Heart right ventricle (tissue), 16 donors: ENCODE measurements at regions not wholly inside any gene's neighbourhood (a gene's known extent, or its start where the extent isn't known, plus 50 kb on each side); places are given as distances from the start of the nearest gene placed in this dataset.

ENCODE experiments used
- ATAC-seq, 8 donors: fragments of 200-7000 bp; cut with Tn5 transposase; one replicate each; pipeline ENCODE4 v1.9.1; 2020; ENCODE audit warnings: mild to moderate bottlenecking in 8 of 8, moderate library complexity in 8 of 8, moderate number of reproducible peaks in 1 of 8
- DNase-seq, 2 donors: peaks; one replicate each; pipeline ENCODE4 v3.0.0-alpha.2; 2020
- H3K27ac ChIP-seq, 10 donors: fragments of 200-600 bp; sonication (generic) in 2 of 10; one replicate each; pipeline versions ENCODE4 v1.5.0 to v1.8.0; 2020 to 2022; ENCODE audit warnings: mild to moderate bottlenecking in 3 of 10
- H3K27me3 ChIP-seq, 7 donors: fragments of 200-600 bp; one replicate each; pipeline ENCODE4 v1.8.0; 2021 to 2022; ENCODE audit warnings: mild to moderate bottlenecking in 2 of 7
- H3K36me3 ChIP-seq, 9 donors: fragments of 200-600 bp; sonication (generic) in 1 of 9; one replicate each; pipeline versions ENCODE4 v1.5.0 to v1.8.0; 2020 to 2022; ENCODE audit warnings: mild to moderate bottlenecking in 2 of 9
- H3K4me1 ChIP-seq, 9 donors: fragments of 200-600 bp; sonication (generic) in 1 of 9; one replicate each; pipeline versions ENCODE4 v1.5.0 to v1.8.0; 2020 to 2022; ENCODE audit warnings: mild to moderate bottlenecking in 4 of 9
- H3K4me3 ChIP-seq, 10 donors: fragments of 200-600 bp; sonication (generic) in 2 of 10; one replicate each; pipeline versions ENCODE4 v1.5.0 to v1.8.0; 2020 to 2022; ENCODE audit warnings: mild to moderate bottlenecking in 7 of 10, moderate library complexity in 2 of 10
- H3K9me3 ChIP-seq, 11 donors: fragments of 200-600 bp in 10 of 11; sonication (generic) in 2 of 11; one replicate each; pipeline versions ENCODE4 v1.5.0 to v1.8.0; 2013 to 2022; ENCODE audit warnings: mild to moderate bottlenecking in 2 of 11, control low read depth in 1 of 11, moderate library complexity in 1 of 11
- CTCF ChIP-seq, 9 donors: fragments of 200-600 bp; sonication (generic) in 2 of 9; IDR thresholded peaks; one replicate each; pipeline versions ENCODE4 v1.5.0 to v1.8.0; 2021 to 2022; ENCODE audit warnings: antibody characterized with exemption in 9 of 9, mild to moderate bottlenecking in 5 of 9, moderate library complexity in 1 of 9
- WGBS, 2 donors: extraction: QIAGEN DNeasy Blood & Tissue Kit; methylation state at CpG; one replicate each; pipeline ENCODE4 v1.1.7; 2013; ENCODE audit warnings: inconsistent platforms in 1 of 2; 5-methylcytosine and 5-hydroxymethylcytosine counted together
- intact Hi-C, 10 donors: fragments of 100-400 bp; cut with DNase I; formaldehyde crosslinking; loops; one replicate each; pipeline versions ENCODE4 v1.11.1 to v1.14.2; 2022
- donor health status: Arrhythmogenic right ventricular cardiomyopathy.
- donor health status: ischemic (EF 13 %, LVEDD 7.1; RV severe dilation, severe dysfunction).
- donor health status: healthy with polysubstance abuse.
- donor health status: DM: no; HTN: yes; CAD: no.
- donor health status: DM: no; HTN: no; CAD: no.
- donor health status: ischemic (EF 25% LVEDD 6.9; RV normal size, moderate dysfunction).
- donor health status: ischemic (EF 25% LVEDD 5.7; RV mildly dilated, moderate dysfunction).
- donor health status: healthy.
- donor health status: DM: yes; HTN: yes; CAD: no.
- donor health status: Ischemic cardiomyopathy.
- donor health status: ischemic (EF 35%, LVEDD 5.7; RV mildly dilated, moderate dysfunction).
- donor health status: nonischemic (EF 11% LVEDD 7.7; RV severe dilation, severe dysfunction).
- donor health status: DM: yes; HTN: yes; CAD: no.
- donor health status: PGD.
- donor health status: ischemic (EF 29% LVEDD 5.4; RV normal size, mild dysfunction).
- donor health status: nonischemic (EF 23%, LVEDD 6.1; RV moderate dilation, normal function).

- intact Hi-C loops = no loop called here
- ATAC-seq (no peak), DNase-seq (no peak)
- peaks cover 0 to 9% (median 5%) of the 10 kb centered on the region in 9 donors for H3K4me1 ChIP-seq
- no peaks in the 10 kb centered on the region for H3K9me3 ChIP-seq
- no peak overlapping the region for H3K4me3 ChIP-seq
- TF ChIP-seq CTCF (IDR thresholded peaks at IDR 0.05) = no peak
- H3K36me3 ChIP-seq = no peaks in the 10 kb centered on the region
- WGBS, 2 donors = 68 to 70% methylated on average over 8 of the region's 8 CpGs
- no peak overlapping the region for H3K27ac ChIP-seq
- peaks cover 0 to 35% (median 8%) of the 10 kb centered on the region in 7 donors for H3K27me3 ChIP-seq
Measured at GRCh38 chr2:241948299-241948897, 78.9 kb downstream of the RTP5 start.

- DNase-seq = no peak
- Histone ChIP-seq H3K4me1 (peaks cover 0 to 9% (median 5%) of the 10 kb centered on the region in 9 donors), H3K36me3 (no peaks in the 10 kb centered on the region), H3K9me3 (no peaks in the 10 kb centered on the region), H3K4me3 (no peak overlapping the region), H3K27ac (no peak overlapping the region), H3K27me3 (peaks cover 0 to 38% (median 8%) of the 10 kb centered on the region in 7 donors)
- ATAC-seq = no peak
- WGBS, 2 donors = 77 to 79% methylated on average over 31 of the region's 31 CpGs
- intact Hi-C loops = no loop called here
- no peak for TF ChIP-seq CTCF (IDR thresholded peaks at IDR 0.05)
Measured at GRCh38 chr2:241948901-241949735, 79.6 kb downstream of the RTP5 start.

- no peak for TF ChIP-seq CTCF (IDR thresholded peaks at IDR 0.05)
- DNase-seq = no peak
- intact Hi-C loops = no loop called here
- WGBS, 2 donors = 79 to 86% methylated on average over 18 of the region's 18 CpGs
- no peak overlapping the region for H3K4me3 ChIP-seq
- ATAC-seq = no peak
- no peaks in the 10 kb centered on the region for H3K36me3 ChIP-seq
- H3K9me3 ChIP-seq = no peaks in the 10 kb centered on the region
- H3K4me1 ChIP-seq = peaks cover 0 to 9% (median 5%) of the 10 kb centered on the region in 9 donors
- no peak overlapping the region for H3K27ac ChIP-seq
- peaks cover 0 to 38% (median 8%) of the 10 kb centered on the region in 7 donors for H3K27me3 ChIP-seq
Measured at GRCh38 chr2:241949736-241950412, 80.3 kb downstream of the RTP5 start.
